ENCODE measurements at regions not wholly inside any gene's neighbourhood (a gene's known extent, or its start where the extent isn't known, plus 50 kb on each side); places are given as distances from the start of the nearest gene placed in this dataset.

DNA sequence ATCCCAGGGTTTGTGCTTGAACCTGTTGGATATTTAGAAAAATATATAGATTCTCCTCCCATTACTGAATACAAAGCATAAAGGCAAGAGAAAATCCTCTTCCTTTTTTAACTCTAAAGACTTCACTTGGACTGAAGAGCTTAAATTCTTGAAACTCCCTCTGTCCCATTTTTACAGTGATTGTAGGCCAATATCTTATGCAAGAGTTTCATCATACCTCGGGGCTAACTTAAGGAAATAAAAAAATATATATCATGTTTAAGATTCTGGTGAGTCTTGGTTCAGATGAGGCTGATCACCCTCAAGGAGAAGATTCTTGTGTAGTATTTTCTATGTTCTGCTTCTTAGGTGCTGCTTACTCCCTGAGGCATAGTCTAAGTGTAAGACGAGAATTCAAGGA, 1449.6 kb downstream of the C4orf33 start:
- Histone ChIP-seq H4K20me1 (ENCODE audit: insufficient read depth) (no peaks in the 10 kb centered on the region), H3K27ac (no peak overlapping the region), H3K9ac (no peak overlapping the region), H3K4me1 (ENCODE audit: insufficient read depth) (no peaks in the 10 kb centered on the region), H3K36me3 (ENCODE audit: low read depth) (no peaks in the 10 kb centered on the region), H3K79me2 (ENCODE audit: insufficient read depth) (no peaks in the 10 kb centered on the region), H3K9me3 (ENCODE audit: low read depth) (peaks cover 3% of the 10 kb centered on the region), H3K9me2 (ENCODE audit: insufficient read depth) (no peaks in the 10 kb centered on the region), H3K4me2 (ENCODE audit: unreplicated experiment) (no peak overlapping the region), H3F3A (ENCODE audit: insufficient read depth) (no peaks in the 10 kb centered on the region), H3K27me3 (replicated peaks; ENCODE audit: insufficient read depth) (no peaks in the 10 kb centered on the region), H3K4me3 (no peak overlapping the region), H2AFZ (no peak overlapping the region)
- in situ Hi-C loops (cut with MboI) = no loop called here
- TF ChIP-seq EZH2phosphoT487 (IDR thresholded peaks at IDR 0.05; ENCODE audit: insufficient read depth, low read depth) (no peak), EZH2 (IDR thresholded peaks at IDR 0.05; ENCODE audit: insufficient read depth, poor library complexity, severe bottlenecking) (no peak)
- 19 to 21% methylated on average over 2 of the region's 2 CpGs for WGBS, 2 experiments (ENCODE audit: low coverage in 1 of 2, low lambda C conversion rate in 2 of 2, missing lambda C conversion rate in 2 of 2)
- no peak for DNase-seq

DNA sequence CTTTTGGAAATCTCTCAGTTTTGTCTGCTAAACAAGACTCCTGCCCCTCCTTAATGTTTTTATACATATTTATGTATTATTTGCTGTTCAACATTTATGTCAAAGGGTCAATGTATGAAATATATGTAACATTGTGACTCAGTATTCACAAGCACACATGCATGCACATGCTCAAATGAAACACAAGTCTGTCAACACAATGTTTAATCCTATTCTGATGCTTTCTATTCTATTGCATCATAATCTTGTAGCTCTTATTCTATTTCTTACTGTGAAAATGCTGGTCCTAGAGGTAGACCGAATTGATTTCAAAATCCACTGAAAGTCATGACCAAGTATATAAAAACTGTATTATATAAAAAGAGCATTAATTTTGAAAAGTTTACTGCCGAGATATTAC, 1463.3 kb downstream of the C4orf33 start:
- Histone ChIP-seq H2AFZ (no peak overlapping the region), H3K27ac (no peak overlapping the region), H3F3A (ENCODE audit: insufficient read depth) (no peaks in the 10 kb centered on the region), H3K79me2 (ENCODE audit: insufficient read depth) (no peaks in the 10 kb centered on the region), H3K9me3 (ENCODE audit: low read depth) (no peaks in the 10 kb centered on the region), H4K20me1 (ENCODE audit: insufficient read depth) (no peaks in the 10 kb centered on the region), H3K9ac (no peak overlapping the region), H3K27me3 (replicated peaks; ENCODE audit: insufficient read depth) (no peaks in the 10 kb centered on the region), H3K36me3 (ENCODE audit: low read depth) (no peaks in the 10 kb centered on the region), H3K4me2 (ENCODE audit: unreplicated experiment) (no peak overlapping the region), H3K4me3 (no peak overlapping the region), H3K4me1 (ENCODE audit: insufficient read depth) (no peaks in the 10 kb centered on the region), H3K9me2 (ENCODE audit: insufficient read depth) (no peaks in the 10 kb centered on the region)
- TF ChIP-seq EZH2 (IDR thresholded peaks at IDR 0.05; ENCODE audit: insufficient read depth, poor library complexity, severe bottlenecking) (no peak), EZH2phosphoT487 (IDR thresholded peaks at IDR 0.05; ENCODE audit: insufficient read depth, low read depth) (no peak)
- in situ Hi-C loops (cut with MboI) = no loop called here
- no peak for DNase-seq
- 18 to 23% methylated on average over 2 of the region's 2 CpGs for WGBS, 2 experiments (ENCODE audit: low coverage in 1 of 2, low lambda C conversion rate in 2 of 2, missing lambda C conversion rate in 2 of 2)

DNA sequence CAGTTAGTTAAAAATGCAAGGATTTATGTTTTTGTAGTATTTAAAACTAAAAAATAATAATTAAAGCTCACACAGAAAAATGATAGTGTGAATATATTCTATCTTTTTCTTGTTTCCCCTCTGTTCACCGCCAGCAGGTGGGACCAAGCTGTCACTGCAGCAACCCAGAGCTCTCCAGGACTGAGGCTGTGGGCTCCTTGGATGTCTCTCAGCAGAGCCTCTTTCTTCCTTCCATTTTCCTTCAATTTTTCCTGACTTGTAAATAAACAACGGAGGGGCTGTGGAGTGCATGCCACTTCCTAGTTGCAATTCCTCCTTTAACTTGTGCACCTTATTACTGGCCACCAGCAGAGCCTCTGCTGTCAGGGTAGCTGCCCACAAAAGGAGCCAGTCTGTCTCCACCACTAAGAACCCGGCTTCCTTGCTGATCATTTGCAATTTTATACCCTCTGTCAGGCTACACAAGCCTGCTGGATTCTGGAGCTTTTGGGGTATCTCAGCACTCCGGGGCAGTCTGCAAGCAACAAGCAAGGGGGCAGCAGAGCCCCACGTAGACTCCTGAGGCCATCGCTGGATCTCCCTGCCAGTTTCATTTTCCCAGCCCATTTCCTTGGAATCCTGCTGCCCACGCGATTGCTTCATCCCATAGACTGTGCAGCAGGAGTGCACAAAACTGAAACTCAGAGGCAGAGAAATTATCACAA, 1467.4 kb downstream of the C4orf33 start:
- 6 to 11% methylated on average over 8 of the region's 8 CpGs for WGBS, 2 experiments (ENCODE audit: low coverage in 1 of 2, low lambda C conversion rate in 2 of 2, missing lambda C conversion rate in 2 of 2)
- no peaks in the 10 kb centered on the region for H4K20me1 ChIP-seq (ENCODE audit: insufficient read depth)
- no peaks in the 10 kb centered on the region for H3K79me2 ChIP-seq (ENCODE audit: insufficient read depth)
- no peaks in the 10 kb centered on the region for H3K36me3 ChIP-seq (ENCODE audit: low read depth)
- H3K4me2 ChIP-seq (ENCODE audit: unreplicated experiment) = no peak overlapping the region
- H3K9me2 ChIP-seq (ENCODE audit: insufficient read depth) = no peaks in the 10 kb centered on the region
- no peak overlapping the region for H3K27ac ChIP-seq
- H3K4me3 ChIP-seq = no peak overlapping the region; the same call in 1 of the 2 replicates
- no peaks in the 10 kb centered on the region for H3F3A ChIP-seq (ENCODE audit: insufficient read depth)
- H3K9ac ChIP-seq = no peak overlapping the region
- no peaks in the 10 kb centered on the region for H3K27me3 ChIP-seq (replicated peaks; ENCODE audit: insufficient read depth)
- in situ Hi-C loops (cut with MboI) = no loop called here
- H3K9me3 ChIP-seq (ENCODE audit: low read depth) = no peaks in the 10 kb centered on the region
- H2AFZ ChIP-seq = no peak overlapping the region
- TF ChIP-seq EZH2 (IDR thresholded peaks at IDR 0.05; ENCODE audit: insufficient read depth, poor library complexity, severe bottlenecking) (no peak), EZH2phosphoT487 (IDR thresholded peaks at IDR 0.05; ENCODE audit: insufficient read depth, low read depth) (no peak)
- H3K4me1 ChIP-seq (ENCODE audit: insufficient read depth) = no peaks in the 10 kb centered on the region
- DNase-seq = peak; percentile 36

DNA sequence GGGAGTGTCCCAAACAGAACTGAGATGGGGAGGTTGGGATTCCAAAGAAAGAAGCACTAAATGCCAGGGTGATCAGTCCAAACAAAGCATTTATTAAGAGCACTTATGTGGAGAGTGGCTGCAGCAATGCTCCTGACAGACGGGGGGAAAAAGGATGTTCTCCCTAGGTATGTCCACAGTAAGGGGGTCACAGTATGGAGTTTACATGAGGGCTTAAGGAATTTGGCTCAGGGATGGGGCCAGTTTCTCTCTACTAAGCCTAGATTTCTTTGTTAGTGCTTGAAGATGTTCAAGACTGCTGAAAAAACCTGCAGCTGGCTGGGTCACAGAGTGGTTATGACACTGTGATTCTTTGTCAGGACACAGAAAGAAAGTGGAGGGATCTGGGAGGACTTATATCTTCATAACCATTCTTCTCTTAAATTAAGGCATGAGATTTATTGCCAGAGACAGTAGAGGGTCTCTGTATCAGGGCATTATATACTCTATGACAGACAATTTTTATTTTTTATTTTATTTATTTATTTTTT, 1468.0 kb downstream of the C4orf33 start:
- no peaks in the 10 kb centered on the region for H3K79me2 ChIP-seq (ENCODE audit: insufficient read depth)
- no peaks in the 10 kb centered on the region for H3K9me3 ChIP-seq (ENCODE audit: low read depth)
- no peak overlapping the region for H3K9ac ChIP-seq
- TF ChIP-seq EZH2phosphoT487 (IDR thresholded peaks at IDR 0.05; ENCODE audit: insufficient read depth, low read depth) (no peak), EZH2 (IDR thresholded peaks at IDR 0.05; ENCODE audit: insufficient read depth, poor library complexity, severe bottlenecking) (no peak)
- no peak for DNase-seq
- H4K20me1 ChIP-seq (ENCODE audit: insufficient read depth) = no peaks in the 10 kb centered on the region
- H3K4me3 ChIP-seq = no peak overlapping the region; the same call in 1 of the 2 replicates
- no peak overlapping the region for H2AFZ ChIP-seq
- no peaks in the 10 kb centered on the region for H3K27me3 ChIP-seq (replicated peaks; ENCODE audit: insufficient read depth)
- H3F3A ChIP-seq (ENCODE audit: insufficient read depth) = no peaks in the 10 kb centered on the region
- H3K4me1 ChIP-seq (ENCODE audit: insufficient read depth) = no peaks in the 10 kb centered on the region
- no peaks in the 10 kb centered on the region for H3K9me2 ChIP-seq (ENCODE audit: insufficient read depth)
- H3K27ac ChIP-seq = no peak overlapping the region
- WGBS, 2 experiments (ENCODE audit: low coverage in 1 of 2, low lambda C conversion rate in 2 of 2, missing lambda C conversion rate in 2 of 2) = 18 to 21% methylated on average over 1 of the region's 1 CpG
- no peak overlapping the region for H3K4me2 ChIP-seq (ENCODE audit: unreplicated experiment)
- in situ Hi-C loops (cut with MboI) = no loop called here
- no peaks in the 10 kb centered on the region for H3K36me3 ChIP-seq (ENCODE audit: low read depth)

Measured in GM23248 (cell line).